SK-MEL-5 (cell line): ENCODE measurements at regions not wholly inside any gene's neighbourhood (a gene's known extent, or its start where the extent isn't known, plus 50 kb on each side); places are given as distances from the start of the nearest gene placed in this dataset.

Experiments
- DNase-seq: peaks from one replicate; pipeline ENCODE4 v3.0.0-alpha.2; 2016; ENCODE audit warnings: low read depth, low spot score
- in situ Hi-C: cut with HindIII; loops from 2 replicates; pipeline ENCODE4 v1.10.0; 2016; ENCODE audit warnings: low sequenced_read_pairs, high pct_unique_total_duplicates, low pct_unique_long_range_greater_than_20kb

- in situ Hi-C loops, result no loop called here
- peak; percentile 8 for DNase-seq
Observed at GRCh38 chr9:89999534-90000370, 394.9 kb downstream of the GADD45G start.

DNA sequence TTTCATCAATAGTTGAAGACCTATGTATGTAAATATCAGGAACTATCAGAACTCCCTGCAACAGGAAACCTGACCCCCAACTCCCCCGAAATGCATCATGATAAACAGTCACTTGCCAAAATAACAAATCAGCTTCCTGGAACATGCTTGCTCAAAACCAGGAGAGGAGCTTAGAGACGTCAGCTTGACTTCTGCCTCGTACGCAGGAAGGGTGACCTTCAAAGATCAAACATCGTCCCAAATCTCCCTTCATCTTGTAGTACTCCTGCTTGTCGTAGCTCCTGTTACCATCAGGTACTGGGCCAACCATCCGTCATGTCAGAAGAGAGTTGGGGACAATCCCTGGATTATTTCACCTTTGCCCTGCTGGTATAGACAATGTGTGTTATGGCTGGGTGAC is 396.1 kb downstream of the GADD45G start:
- in situ Hi-C loops, result no loop called here
- no peak for DNase-seq

DNA sequence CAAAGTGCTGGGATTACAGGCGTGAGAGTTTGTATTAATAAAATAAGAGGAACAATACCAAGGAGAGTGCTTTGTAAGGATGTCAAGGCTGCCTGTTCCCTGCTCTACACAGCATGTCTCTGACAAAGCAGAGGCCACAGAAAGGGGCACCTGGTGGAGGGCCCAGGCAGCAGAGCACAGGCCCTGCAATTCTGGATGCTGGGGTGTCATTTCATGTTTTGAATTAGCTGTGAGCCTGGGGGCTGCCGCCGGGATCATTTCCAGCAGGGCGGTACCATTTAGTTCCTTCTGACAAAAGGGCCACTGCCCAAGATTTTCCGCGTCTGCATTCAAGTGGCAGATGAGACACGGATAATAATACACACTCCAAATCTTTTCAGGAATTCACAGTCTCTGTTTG is 396.9 kb downstream of the GADD45G start:
- DNase-seq, result no peak
- in situ Hi-C loops, result no loop called here

DNA sequence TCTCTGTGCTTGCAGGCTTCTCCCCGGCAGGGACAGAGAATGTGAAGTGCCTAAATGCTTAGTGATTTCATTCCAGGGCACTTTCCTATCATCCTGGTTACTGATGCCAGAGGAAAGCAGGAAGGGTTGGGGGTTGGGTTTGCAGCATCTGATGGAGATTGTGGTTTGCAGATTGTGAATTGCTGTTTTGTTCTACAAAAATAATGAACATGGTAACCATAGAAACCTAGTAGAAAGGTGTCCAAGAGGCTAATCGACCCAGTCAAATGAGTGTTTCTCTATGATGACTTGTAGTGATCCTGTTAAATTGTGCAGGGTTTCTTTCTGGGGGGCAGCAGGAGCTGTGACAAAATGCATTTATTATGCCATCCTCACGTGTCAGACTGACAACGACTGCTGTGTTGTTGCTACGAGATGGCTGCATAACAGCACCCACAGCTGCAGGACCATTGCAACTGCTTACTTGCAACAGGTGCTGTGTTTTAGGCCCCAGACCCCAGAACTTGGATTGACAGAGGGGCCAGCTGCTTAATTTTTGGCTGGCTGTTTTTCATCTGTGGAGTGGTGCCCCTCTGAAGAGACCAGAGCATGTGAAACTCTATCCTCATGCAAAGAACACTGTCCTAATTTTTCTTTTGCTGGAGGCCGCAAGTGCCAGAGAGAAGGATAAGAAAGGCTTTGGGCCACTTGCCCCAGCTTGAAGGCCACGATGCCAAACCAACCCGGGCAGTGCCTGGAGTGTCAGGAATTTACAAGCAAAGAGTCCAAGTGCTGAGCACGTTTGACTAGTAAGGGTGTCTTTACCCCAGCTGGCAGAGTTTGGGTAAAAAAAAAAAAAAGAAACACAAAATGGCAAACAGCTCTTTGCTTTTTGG is 397.8 kb downstream of the GADD45G start:
- in situ Hi-C loops, result no loop called here
- peak; percentile 4 for DNase-seq

DNA sequence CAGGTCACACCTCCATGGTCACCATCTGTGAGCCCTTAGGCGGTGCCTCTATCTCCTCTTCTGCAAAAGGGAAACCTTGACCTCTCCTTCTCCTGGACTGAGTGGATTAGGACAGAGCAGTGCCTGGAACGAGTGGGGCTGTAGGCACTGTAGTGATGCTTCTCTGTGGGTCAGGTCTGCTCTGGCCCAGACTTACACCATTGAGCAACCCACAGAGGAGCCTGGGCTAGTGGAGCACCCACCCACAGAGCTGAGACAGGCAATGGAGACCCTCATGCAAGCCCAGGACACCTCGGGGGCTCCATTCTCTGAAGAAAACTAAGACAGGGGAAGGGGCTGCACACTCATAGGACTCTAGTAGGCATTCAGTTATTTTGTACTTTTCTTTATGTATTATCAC is 400.6 kb downstream of the GADD45G start:
- DNase-seq, result no peak
- in situ Hi-C loops, result no loop called here

DNA sequence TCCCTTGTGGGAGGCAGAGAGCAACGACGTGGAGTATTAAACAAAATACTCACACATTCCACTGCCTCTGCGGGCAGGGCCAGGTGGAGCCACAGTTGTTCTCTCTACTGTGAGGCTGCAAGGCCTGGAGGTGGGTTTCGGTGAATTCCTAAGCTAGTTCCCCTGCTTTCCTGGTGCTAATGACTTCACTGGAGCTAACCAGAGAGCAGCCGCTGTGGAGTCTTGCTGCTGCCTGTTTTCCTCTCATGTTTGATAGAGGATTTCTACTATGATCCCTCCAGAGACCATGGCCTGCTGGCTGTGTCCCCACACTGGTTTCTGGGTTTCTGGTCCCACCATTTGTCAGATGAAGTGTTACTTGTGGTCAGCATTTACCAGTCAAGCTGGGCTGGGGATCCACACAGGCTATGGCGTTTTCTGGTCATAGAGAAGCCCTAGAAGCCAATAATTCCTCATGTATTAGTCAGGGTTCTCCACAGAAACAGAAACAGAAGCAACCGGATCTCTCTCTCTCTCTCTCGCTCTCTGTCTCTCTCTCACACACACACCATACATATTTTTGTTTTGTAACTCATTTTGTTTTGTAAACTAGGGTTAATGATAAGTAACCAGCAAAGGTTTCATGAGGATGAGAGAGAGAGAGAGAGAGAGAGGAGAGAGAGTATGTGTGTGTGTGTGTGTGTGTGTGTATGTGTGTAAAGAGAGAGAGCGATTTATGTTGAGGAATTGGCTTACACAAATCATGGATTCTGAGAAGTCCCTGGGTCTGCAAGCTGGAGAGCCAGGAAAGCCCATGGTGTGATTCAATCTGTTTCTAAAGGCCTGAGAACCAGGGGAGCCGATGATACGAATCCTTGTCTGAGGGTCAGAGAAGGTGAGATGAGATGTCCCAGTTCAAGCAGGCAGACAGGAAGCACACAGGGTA is 403.0 kb downstream of the GADD45G start:
- in situ Hi-C loops, result no loop called here
- no peak for DNase-seq

- no peak for DNase-seq
- in situ Hi-C loops, result no loop called here
Observed at GRCh38 chr9:90009447-90009846, 404.6 kb downstream of the GADD45G start.

DNA sequence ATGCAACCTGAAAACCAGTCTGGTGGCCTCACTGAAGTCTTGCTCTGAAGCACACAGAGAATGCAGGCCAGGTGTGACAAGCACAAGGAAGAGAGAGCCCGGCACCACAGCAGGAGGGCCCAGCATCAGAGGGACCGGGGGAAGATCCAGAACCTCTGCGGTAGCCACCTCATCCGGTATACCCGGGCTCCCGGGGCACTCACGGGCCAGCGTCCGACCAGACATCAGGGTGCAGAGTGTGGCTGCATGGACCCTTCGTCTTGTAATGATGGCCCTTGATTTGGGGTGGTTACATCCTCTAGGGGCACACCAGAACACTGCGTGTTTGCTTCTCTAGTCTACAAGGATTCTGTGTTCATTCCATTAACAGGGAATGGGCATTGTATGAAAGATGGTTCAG is 406.0 kb downstream of the GADD45G start:
- in situ Hi-C loops, result no loop called here

DNA sequence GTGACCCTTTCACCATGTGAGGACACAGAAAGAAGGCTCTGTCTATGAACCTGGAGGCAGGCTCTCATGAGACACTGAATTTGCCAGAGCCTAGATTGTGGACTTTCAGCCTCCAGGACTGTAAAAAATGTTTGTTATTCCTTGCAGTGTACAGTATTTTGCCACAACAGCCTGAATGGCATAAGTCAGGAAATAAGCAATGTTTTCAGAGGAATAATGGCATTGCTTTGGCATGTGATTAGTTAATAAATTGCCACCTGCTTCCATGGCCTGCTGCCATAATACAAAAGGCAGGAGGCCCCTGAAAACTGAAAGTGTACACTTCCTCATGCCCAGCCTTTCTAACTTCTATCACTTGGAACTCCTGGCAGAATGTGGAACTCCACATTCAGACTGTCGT is 408.1 kb downstream of the GADD45G start:
- in situ Hi-C loops, result no loop called here
- DNase-seq, result no peak

More for the DNA sequence above, 406.0 kb downstream of the GADD45G start:
- DNase-seq, result no peak

DNA sequence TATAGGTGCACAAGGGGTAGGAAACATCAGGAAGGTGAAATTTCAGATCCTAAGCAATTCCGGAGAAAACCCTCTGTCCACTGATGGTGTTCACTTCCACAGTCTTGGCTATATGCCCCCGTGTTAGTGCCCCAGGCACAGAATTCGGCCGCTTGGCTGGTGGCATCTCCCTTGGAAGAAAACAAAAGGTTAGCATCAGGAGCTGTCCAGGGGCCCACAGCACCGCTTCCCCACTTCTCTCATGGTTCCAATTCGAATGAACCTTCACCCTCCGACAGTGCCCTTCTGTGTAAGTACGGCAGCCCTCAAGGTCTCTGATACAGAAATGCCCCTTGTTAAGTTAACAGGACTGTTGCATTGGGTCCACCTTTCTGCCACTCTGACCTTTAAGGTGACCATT is 409.0 kb downstream of the GADD45G start:
- DNase-seq, result no peak
- in situ Hi-C loops, result no loop called here

GRCh38 chr9:90014421-90014820 is 409.6 kb downstream of the GADD45G start:
- DNase-seq, result no peak
- in situ Hi-C loops, result no loop called here

GRCh38 chr9:90016272-90016671 is 411.5 kb downstream of the GADD45G start:
- in situ Hi-C loops, result no loop called here

GRCh38 chr9:90017679-90018078 is 412.9 kb downstream of the GADD45G start:
- no peak for DNase-seq
- in situ Hi-C loops, result no loop called here

More at GRCh38 chr9:90016272-90016671, 411.5 kb downstream of the GADD45G start:
- DNase-seq, result no peak

DNA sequence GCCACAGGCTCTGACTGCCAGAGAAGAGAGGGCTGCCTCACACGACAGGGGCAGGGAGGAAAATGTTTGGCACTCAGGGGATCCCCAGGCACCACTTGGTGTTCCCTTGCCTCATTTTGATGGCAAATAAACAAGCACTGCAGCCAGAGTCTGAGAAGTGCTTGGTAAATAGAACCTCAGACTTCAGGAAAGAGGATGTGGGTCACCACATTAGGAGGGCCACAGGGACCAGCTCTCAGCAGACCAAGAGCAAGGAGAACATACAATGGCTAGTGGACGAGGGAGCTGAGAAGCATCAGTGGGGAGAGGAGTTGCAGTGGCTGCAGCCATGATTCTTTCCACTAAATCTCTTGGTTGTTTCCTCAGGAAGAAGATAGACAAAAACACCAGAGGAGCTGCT is 413.9 kb downstream of the GADD45G start:
- no peak for DNase-seq
- in situ Hi-C loops, result no loop called here

DNA sequence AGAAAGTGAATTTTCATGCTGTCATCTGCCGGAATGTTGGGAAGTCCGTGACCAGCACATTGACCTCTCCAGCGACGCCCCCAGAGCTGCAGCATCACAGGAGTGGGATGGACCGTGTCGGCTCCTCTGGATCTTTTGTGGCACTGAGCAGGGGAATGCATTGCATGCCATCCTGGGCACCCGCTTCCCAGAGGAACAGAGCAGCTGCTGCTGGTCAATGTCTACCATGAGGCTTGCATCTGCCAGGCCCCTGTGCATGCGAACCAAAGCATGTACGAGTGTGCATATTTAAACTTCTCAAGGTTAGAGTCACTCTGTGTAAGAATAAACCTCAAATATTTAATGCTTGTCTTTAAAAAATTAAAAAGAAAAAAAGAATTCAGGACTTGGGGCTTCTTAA is 414.8 kb downstream of the GADD45G start:
- DNase-seq, result no peak
- in situ Hi-C loops, result no loop called here

DNA sequence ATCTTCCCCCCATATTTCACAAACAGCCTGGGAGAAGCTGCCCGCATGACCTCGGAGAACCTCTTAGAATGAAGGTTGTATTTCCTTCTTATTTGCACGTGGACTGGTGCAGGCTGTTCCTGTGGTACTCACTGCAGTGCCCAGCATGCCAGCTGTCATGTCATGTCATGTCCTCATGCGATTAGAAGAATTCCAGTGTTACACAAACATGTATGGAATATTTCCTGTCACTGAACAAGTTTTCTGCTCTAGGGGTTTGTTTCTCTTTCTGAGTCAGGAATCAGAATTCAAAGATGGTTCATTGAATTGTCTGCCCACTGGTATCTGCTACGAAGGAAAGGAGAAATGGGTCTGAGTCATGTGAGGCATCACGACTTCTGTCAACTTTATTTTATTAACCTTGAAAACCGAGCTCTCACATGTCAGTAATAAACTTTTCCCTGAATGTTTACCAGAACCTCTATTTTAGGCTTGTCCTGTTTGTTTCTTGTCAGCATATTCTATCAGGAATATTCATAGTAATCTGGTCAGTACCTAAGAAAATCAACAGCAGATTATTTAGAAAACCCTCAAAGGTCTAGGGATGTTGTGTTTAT is 415.6 kb downstream of the GADD45G start:
- DNase-seq, result no peak
- in situ Hi-C loops, result no loop called here

DNA sequence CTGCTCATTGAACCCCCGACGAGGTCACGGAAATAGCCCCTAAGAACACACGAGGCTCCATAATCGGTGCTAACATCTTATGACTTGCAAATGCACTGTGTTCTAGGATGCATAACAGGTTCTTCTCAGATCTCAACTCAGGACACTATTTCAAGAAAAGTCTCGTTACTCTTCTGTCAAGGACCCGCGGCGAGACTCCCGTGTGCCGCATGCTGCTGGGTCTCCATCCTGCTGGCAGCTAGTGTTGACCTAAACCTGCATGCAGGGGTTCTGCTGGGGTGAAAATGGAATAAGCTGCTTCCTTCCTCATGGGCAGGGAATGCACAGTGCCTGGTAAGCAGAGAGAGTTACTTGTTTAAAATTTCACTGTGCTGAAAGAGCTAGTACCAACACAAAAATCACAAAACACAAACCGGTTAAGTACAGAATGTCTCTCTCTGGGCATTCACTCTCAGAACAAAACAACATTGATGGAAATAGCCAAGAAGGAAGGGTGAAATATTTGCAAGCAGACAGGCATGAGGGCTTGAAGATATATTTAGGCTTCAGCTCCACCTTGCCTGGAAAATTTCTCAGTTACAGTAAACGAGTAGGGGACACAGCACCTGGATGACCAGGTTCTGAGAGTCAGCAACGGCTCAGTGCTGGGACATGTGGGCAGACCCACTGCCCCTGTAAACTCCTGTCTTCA is 416.5 kb downstream of the GADD45G start:
- in situ Hi-C loops, result no loop called here
- no peak for DNase-seq
